ENCODE measurements at regions not wholly inside any gene's neighbourhood (a gene's known extent, or its start where the extent isn't known, plus 50 kb on each side); places are given as distances from the start of the nearest gene placed in this dataset.
"Not testable (repeated sequence)": the region's sequence is repeated elsewhere in the genome, so short reads cannot be mapped to it uniquely, and the experiment has no call there.

- DNase-seq (ENCODE audit: low read depth in 2 of 2), result no peak
Measured at GRCh38 chr6:115551527-115551926, 509.2 kb downstream of the FRK start.

- no peak for DNase-seq (ENCODE audit: low read depth in 2 of 2)
Measured at GRCh38 chr6:115545672-115545986, 515.1 kb downstream of the FRK start.

- no peak for DNase-seq (ENCODE audit: low read depth in 2 of 2)
Measured at GRCh38 chr6:115544765-115545671, 515.7 kb downstream of the FRK start.

GRCh38 chr6:115540077-115540869 is 520.4 kb downstream of the FRK start:
- no peak for DNase-seq (ENCODE audit: low read depth in 2 of 2)

GRCh38 chr6:115539531-115539930 is 521.2 kb downstream of the FRK start:
- DNase-seq (ENCODE audit: low read depth in 2 of 2), result no peak

GRCh38 chr6:115524821-115525220 is 535.9 kb downstream of the FRK start:
- no peak for DNase-seq (ENCODE audit: low read depth in 2 of 2)

- DNase-seq (ENCODE audit: low read depth in 2 of 2), result not testable (repeated sequence)
Measured at GRCh38 chr6:115521747-115522146, 538.9 kb downstream of the FRK start.

GRCh38 chr6:115514656-115515055 is 546.0 kb downstream of the FRK start:
- no peak for DNase-seq (ENCODE audit: low read depth in 2 of 2)

GRCh38 chr6:115512923-115513322 is 547.8 kb downstream of the FRK start:
- no peak for DNase-seq (ENCODE audit: low read depth in 2 of 2)

- no peak for DNase-seq (ENCODE audit: low read depth in 2 of 2)
Measured at GRCh38 chr6:115511771-115512170, 548.9 kb downstream of the FRK start.

- DNase-seq (ENCODE audit: low read depth in 2 of 2), result not testable (repeated sequence)
Measured at GRCh38 chr6:115502432-115502831, 558.3 kb downstream of the FRK start.

GRCh38 chr6:115495184-115495583 is 565.5 kb downstream of the FRK start:
- no peak for DNase-seq (ENCODE audit: low read depth in 2 of 2)

GRCh38 chr6:115487331-115487730 is 573.4 kb downstream of the FRK start:
- DNase-seq (ENCODE audit: low read depth in 2 of 2), result no peak

- DNase-seq (ENCODE audit: low read depth in 2 of 2), result no peak
Measured at GRCh38 chr6:115485400-115485799, 575.3 kb downstream of the FRK start.

GRCh38 chr6:115480543-115480942 is 580.1 kb downstream of the FRK start:
- DNase-seq (ENCODE audit: low read depth in 2 of 2), result not testable (repeated sequence)

- no peak for DNase-seq (ENCODE audit: low read depth in 2 of 2)
Measured at GRCh38 chr6:115474443-115475041, 586.1 kb downstream of the FRK start.

- no peak for DNase-seq (ENCODE audit: low read depth in 2 of 2)
Measured at GRCh38 chr6:115468272-115469005, 592.3 kb downstream of the FRK start.

GRCh38 chr6:115467726-115468125 is 593.0 kb downstream of the FRK start:
- DNase-seq (ENCODE audit: low read depth in 2 of 2), result no peak

GRCh38 chr6:115460913-115461312 is 599.8 kb downstream of the FRK start:
- DNase-seq (ENCODE audit: low read depth in 2 of 2), result no peak

GRCh38 chr6:115456848-115457247 is 603.8 kb downstream of the FRK start:
- DNase-seq (ENCODE audit: low read depth in 2 of 2), result no peak

GRCh38 chr6:115443825-115444478 is 616.7 kb downstream of the FRK start:
- DNase-seq (ENCODE audit: low read depth in 2 of 2), result no peak

All from stimulated activated CD8-positive, alpha-beta memory T cell treated with anti-CD3 and anti-CD28 coated beads, Interleukin-2, amount 100 ng/mL, for 48 hours (primary cell).